Breast epithelium (tissue), 3 donors: ENCODE measurements at regions not wholly inside any gene's neighbourhood (a gene's known extent, or its start where the extent isn't known, plus 50 kb on each side); places are given as distances from the start of the nearest gene placed in this dataset.

Experiments
- CTCF ChIP-seq, 3 donors: fragments of 450-650 bp; IDR thresholded peaks; one replicate each; pipeline ENCODE4 v1.5.1; 2016 to 2017; ENCODE audit warnings: antibody characterized with exemption in 3 of 3, mild to moderate bottlenecking in 3 of 3, moderate library complexity in 3 of 3
- POLR2A ChIP-seq: fragments of 450-650 bp; IDR thresholded peaks from one replicate; pipeline ENCODE4 v1.6.1; 2016; ENCODE audit warnings: antibody characterized with exemption, mild to moderate bottlenecking, moderate library complexity

DNA sequence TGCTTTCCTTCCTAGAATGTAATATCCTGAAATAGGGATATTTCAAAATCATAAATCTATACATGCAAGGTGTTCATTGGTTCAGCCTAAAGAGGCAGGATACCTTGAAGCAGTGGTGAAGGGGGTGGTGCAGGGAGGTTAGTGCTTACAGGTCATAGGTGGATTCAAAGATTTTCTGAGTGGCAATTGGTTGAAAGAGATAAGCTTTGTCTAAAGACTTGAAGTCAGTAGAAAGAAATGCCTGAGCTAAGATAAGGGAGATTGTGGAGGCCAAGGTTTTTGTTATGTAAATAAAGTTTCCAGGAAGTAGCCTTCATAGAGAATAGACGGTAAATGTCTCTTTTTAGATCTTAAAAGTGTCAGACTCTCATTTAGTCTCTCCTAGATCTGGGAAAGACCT, 741.2 kb upstream of the ZWINT start:
- TF ChIP-seq CTCF (IDR thresholded peaks at IDR 0.05) (no peak), POLR2A (no peak)
